ENCODE measurements at regions not wholly inside any gene's neighbourhood (a gene's known extent, or its start where the extent isn't known, plus 50 kb on each side); places are given as distances from the start of the nearest gene placed in this dataset.

- Mint-ChIP-seq H3K9me3 (ENCODE audit: low read depth) (peaks cover 11% of the 10 kb centered on the region), H3K4me1 (ENCODE audit: low read depth) (peaks cover 13% of the 10 kb centered on the region), H3K27me3 (ENCODE audit: low read depth) (peaks cover 13% of the 10 kb centered on the region), H3K36me3 (ENCODE audit: low read depth) (peaks cover 2% of the 10 kb centered on the region), H3K27ac (ENCODE audit: unreplicated experiment) (no peak overlapping the region), H3K4me3 (ENCODE audit: unreplicated experiment) (no peak overlapping the region)
- no peak for DNase-seq (ENCODE audit: low spot score)
- TF ChIP-seq CTCF (IDR thresholded peaks at IDR 0.05): no peak
These were observed 81.2 kb upstream of the CCBE1 start for GRCh38 chr18:59778434-59778833.

GRCh38 chr18:59777636-59778035 lies 80.4 kb upstream of the CCBE1 start:
- no peak overlapping the region for H3K27ac Mint-ChIP-seq (ENCODE audit: unreplicated experiment)
- TF ChIP-seq CTCF (IDR thresholded peaks at IDR 0.05): no peak
- no peak overlapping the region for H3K4me3 Mint-ChIP-seq (ENCODE audit: unreplicated experiment)
- H3K4me1 Mint-ChIP-seq (ENCODE audit: low read depth): peaks cover 8% of the 10 kb centered on the region
- H3K27me3 Mint-ChIP-seq (ENCODE audit: low read depth): peaks cover 19% of the 10 kb centered on the region
- H3K36me3 Mint-ChIP-seq (ENCODE audit: low read depth): peaks cover 2% of the 10 kb centered on the region
- H3K9me3 Mint-ChIP-seq (ENCODE audit: low read depth): peaks cover 12% of the 10 kb centered on the region
- no peak for DNase-seq (ENCODE audit: low spot score)

- Mint-ChIP-seq H3K4me3 (ENCODE audit: unreplicated experiment) (no peak overlapping the region), H3K9me3 (ENCODE audit: low read depth) (peaks cover 13% of the 10 kb centered on the region), H3K27ac (ENCODE audit: unreplicated experiment) (no peak overlapping the region), H3K4me1 (ENCODE audit: low read depth) (no peaks in the 10 kb centered on the region), H3K27me3 (ENCODE audit: low read depth) (peaks cover 13% of the 10 kb centered on the region), H3K36me3 (ENCODE audit: low read depth) (no peaks in the 10 kb centered on the region)
- TF ChIP-seq CTCF (IDR thresholded peaks at IDR 0.05): no peak
- no peak for DNase-seq (ENCODE audit: low spot score)
These were observed 72.1 kb upstream of the CCBE1 start for GRCh38 chr18:59769129-59769865.

GRCh38 chr18:59768409-59768808 lies 71.2 kb upstream of the CCBE1 start:
- H3K27me3 Mint-ChIP-seq (ENCODE audit: low read depth): peaks cover 5% of the 10 kb centered on the region
- no peaks in the 10 kb centered on the region for H3K4me1 Mint-ChIP-seq (ENCODE audit: low read depth)
- TF ChIP-seq CTCF (IDR thresholded peaks at IDR 0.05): no peak
- H3K4me3 Mint-ChIP-seq (ENCODE audit: unreplicated experiment): no peak overlapping the region
- H3K27ac Mint-ChIP-seq (ENCODE audit: unreplicated experiment): no peak overlapping the region
- H3K9me3 Mint-ChIP-seq (ENCODE audit: low read depth): peaks cover 9% of the 10 kb centered on the region
- H3K36me3 Mint-ChIP-seq (ENCODE audit: low read depth): no peaks in the 10 kb centered on the region
- no peak for DNase-seq (ENCODE audit: low spot score)

GRCh38 chr18:59767732-59768131 lies 70.5 kb upstream of the CCBE1 start:
- H3K27me3 Mint-ChIP-seq (ENCODE audit: low read depth): peaks cover under 1% of the 10 kb centered on the region
- DNase-seq (ENCODE audit: low spot score): no peak
- H3K27ac Mint-ChIP-seq (ENCODE audit: unreplicated experiment): no peak overlapping the region
- H3K36me3 Mint-ChIP-seq (ENCODE audit: low read depth): no peaks in the 10 kb centered on the region
- H3K4me3 Mint-ChIP-seq (ENCODE audit: unreplicated experiment): no peak overlapping the region
- no peak for TF ChIP-seq CTCF (IDR thresholded peaks at IDR 0.05)
- peaks cover 8% of the 10 kb centered on the region for H3K9me3 Mint-ChIP-seq (ENCODE audit: low read depth)
- no peaks in the 10 kb centered on the region for H3K4me1 Mint-ChIP-seq (ENCODE audit: low read depth)
